Bronchial epithelial cell (primary cell): ENCODE measurements at regions not wholly inside any gene's neighbourhood (a gene's known extent, or its start where the extent isn't known, plus 50 kb on each side); places are given as distances from the start of the nearest gene placed in this dataset.

Experiments used
- DNase-seq: peaks from one replicate; pipeline ENCODE4 v3.0.0-alpha.2; 2010; ENCODE audit warnings: low read depth
- FAIRE-seq: peaks from 2 replicates; lab custom pipeline; 2011; peaks lifted over from hg19 to GRCh38; lab: Jason Lieb, UNC
- H3K27me3 ChIP-seq: 2 replicates; pipeline ENCODE4 v1.5.1; 2011; ENCODE audit warnings: low read length; ENCODE audit not compliant: control insufficient read depth, insufficient read depth
- H3K36me3 ChIP-seq: 2 replicates; pipeline ENCODE4 v1.5.1; 2011; ENCODE audit warnings: low read length; ENCODE audit not compliant: control insufficient read depth, insufficient read depth
- H3K4me3 ChIP-seq: 2 replicates; pipeline ENCODE4 v1.5.1; 2011; ENCODE audit warnings: mild to moderate bottlenecking, low read depth, low read length, control low read depth
- CTCF ChIP-seq: IDR thresholded peaks from 2 replicates; pipeline ENCODE4 v1.5.1; 2011; ENCODE audit warnings: mild to moderate bottlenecking, moderate library complexity, low read length, control low read depth, inconsistent platforms; ENCODE audit not compliant: insufficient read depth, severe bottlenecking

DNA sequence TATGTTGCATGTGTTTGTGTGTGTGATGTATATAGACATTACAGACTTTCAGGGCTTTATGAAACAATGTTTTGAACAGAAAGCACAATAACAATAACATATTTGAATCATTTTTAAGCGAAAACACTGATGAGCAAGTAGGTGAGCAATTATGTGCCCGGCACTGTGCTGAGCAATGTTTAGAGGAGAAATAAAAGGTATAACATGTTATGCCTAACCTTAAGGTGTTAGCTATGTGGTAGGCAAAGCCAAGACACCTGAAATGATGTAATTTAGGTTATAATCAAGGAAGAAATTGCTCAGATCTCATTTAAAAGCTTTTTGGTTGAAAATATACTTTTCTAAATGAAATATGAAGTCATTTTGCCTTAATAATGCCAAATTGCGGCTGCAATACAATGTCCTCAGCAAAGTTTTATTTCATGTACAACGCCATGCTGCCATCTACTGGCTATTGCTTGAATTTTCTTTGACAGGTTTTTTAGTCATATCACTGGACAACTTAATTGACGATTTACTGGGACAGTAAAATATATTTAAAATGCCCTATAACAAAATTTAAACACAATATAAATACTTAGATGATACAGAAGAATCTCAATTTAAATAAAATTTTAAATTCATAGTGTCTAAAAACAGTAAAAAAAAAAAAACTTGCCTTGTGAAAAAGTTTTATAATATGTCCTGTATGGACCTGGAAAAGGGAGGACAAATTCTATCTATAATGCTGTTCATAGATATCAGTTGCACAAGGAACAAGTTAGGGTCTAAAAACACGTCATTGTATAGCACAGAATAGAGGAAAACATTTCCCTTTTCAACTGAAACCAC lies 131.1 kb upstream of the CDK1 start:
- no peak overlapping the region for H3K4me3 ChIP-seq
- peak; percentile 60 for DNase-seq
- TF ChIP-seq CTCF: peak; percentile 41
- no peaks in the 10 kb centered on the region for H3K27me3 ChIP-seq
- no peaks in the 10 kb centered on the region for H3K36me3 ChIP-seq
- FAIRE-seq: no peak

DNA sequence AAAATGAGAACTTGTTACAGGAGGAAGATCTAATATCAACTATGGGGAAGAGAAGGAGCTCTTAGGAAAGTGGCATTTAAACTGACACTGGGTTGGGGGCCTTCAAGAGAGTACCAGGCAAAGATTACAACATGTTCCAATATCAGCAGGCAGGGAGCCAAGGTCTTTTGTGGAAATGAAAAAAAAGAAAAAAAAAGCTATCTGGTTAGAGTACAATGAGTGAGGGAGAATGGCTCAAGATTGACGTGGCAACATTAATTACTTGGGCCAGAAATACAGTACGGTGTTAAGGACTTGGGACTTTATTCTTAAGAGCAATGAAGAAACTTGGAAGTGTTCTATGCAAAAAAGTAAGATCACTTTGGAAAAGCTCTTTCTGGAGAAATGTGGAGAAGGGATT lies 132.3 kb upstream of the CDK1 start:
- no peaks in the 10 kb centered on the region for H3K36me3 ChIP-seq
- no peak overlapping the region for H3K4me3 ChIP-seq
- no peak for TF ChIP-seq CTCF
- H3K27me3 ChIP-seq: no peaks in the 10 kb centered on the region
- no peak for FAIRE-seq
- no peak for DNase-seq

DNA sequence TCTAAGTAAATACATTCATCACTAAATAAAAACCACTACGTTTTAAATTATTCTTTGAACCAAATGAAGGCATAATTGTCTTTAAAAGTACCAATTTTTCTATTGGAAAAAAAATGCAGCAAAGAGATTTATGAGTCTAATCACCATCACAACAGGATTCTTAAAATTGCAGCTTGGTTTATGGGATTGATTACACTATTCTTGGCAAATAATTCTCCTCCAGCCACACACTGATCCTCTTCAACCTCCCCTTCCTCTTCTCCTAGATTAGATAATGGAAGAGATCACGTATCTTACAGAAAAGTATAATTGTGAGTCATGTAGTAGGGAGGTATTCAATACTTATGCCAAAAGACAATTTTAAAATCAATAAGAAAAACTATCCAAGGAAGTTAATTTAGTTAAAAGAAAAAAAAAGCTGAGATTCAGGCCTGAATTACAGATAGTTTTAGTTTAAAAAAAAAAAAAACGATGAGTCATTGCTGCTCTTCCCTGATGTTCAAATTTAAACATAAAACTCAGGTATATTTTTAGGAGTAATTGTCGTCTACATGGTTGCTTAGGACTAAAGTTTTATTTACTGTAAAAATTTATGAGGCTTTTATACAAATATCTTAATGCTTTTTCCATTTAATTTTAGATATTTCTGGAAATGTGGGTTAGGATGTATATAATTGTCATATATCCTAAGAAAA lies 133.7 kb upstream of the CDK1 start:
- H3K36me3 ChIP-seq: no peaks in the 10 kb centered on the region
- no peak for TF ChIP-seq CTCF
- DNase-seq: no peak
- H3K4me3 ChIP-seq: no peak overlapping the region
- H3K27me3 ChIP-seq: no peaks in the 10 kb centered on the region
- no peak for FAIRE-seq

DNA sequence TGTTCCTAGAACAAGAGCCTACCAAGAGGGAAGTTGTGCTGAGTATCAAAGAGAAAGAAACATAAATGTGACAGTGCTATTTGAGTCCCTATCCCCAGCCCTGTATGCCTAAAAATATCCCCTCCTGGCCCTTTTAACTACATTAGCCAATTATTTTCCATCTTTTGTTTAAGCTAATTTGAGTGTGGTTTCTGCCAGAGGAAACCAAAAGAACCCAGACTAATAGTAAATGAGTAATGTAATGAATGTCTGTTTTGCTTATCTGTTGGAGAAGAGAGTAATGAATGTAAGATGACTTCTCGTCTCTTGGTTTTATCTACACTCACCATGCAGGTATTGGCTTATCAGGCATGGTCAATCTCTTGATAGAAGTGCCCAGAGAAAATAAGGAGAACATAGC lies 134.4 kb upstream of the CDK1 start:
- no peak for TF ChIP-seq CTCF
- DNase-seq (no peak), FAIRE-seq (no peak)
- Histone ChIP-seq H3K4me3 (no peak overlapping the region), H3K36me3 (no peaks in the 10 kb centered on the region), H3K27me3 (no peaks in the 10 kb centered on the region)

GRCh38 chr10:60629332-60629731 lies 148.9 kb upstream of the CDK1 start:
- FAIRE-seq (no peak), DNase-seq (no peak)
- TF ChIP-seq CTCF: no peak
- Histone ChIP-seq H3K4me3 (no peak overlapping the region), H3K36me3 (no peaks in the 10 kb centered on the region), H3K27me3 (no peaks in the 10 kb centered on the region)
